ENCODE measurements at regions not wholly inside any gene's neighbourhood (a gene's known extent, or its start where the extent isn't known, plus 50 kb on each side); places are given as distances from the start of the nearest gene placed in this dataset.

GRCh38 chr19:27922970-27923369, 1290.0 kb downstream of the UQCRFS1 start:
- Histone ChIP-seq H3K4me1 (ENCODE audit: control insufficient read depth, low read depth, low read length) (no peaks in the 10 kb centered on the region), H2BK15ac (replicated peaks; ENCODE audit: low read depth) (no peak overlapping the region), H2AK5ac (ENCODE audit: low read length) (no peak overlapping the region)

GRCh38 chr19:27920774-27921173, 1292.2 kb downstream of the UQCRFS1 start:
- Histone ChIP-seq H4K5ac (ENCODE audit: low read length) (no peak overlapping the region), H2AK5ac (ENCODE audit: low read length) (no peak overlapping the region), H3K79me1 (ENCODE audit: low read length) (no peaks in the 10 kb centered on the region), H3K18ac (ENCODE audit: low read length) (no peak overlapping the region), H2BK5ac (ENCODE audit: low read length) (no peak overlapping the region), H3K4me1 (ENCODE audit: control insufficient read depth, low read depth, low read length) (no peaks in the 10 kb centered on the region), H3K23ac (ENCODE audit: low read length) (no peak overlapping the region), H3K4ac (ENCODE audit: low read depth, low read length) (no peak overlapping the region), H4K8ac (ENCODE audit: low read depth, low read length) (no peak overlapping the region), H3K9ac (ENCODE audit: low read length) (no peak overlapping the region), H3K4me3 (ENCODE audit: low read length) (no peak overlapping the region), H3K79me2 (ENCODE audit: control insufficient read depth, insufficient read depth, low read length) (no peaks in the 10 kb centered on the region), H3K27ac (ENCODE audit: low read depth, low read length) (no peak overlapping the region), H2BK120ac (ENCODE audit: low read depth, low read length) (no peak overlapping the region), H3K56ac (ENCODE audit: low read length) (no peak overlapping the region), H3K4me2 (ENCODE audit: low read length) (no peak overlapping the region), H3K36me3 (ENCODE audit: control insufficient read depth, insufficient read depth, low read length) (no peaks in the 10 kb centered on the region), H2BK15ac (replicated peaks; ENCODE audit: low read depth) (no peak overlapping the region), H3K27me3 (ENCODE audit: insufficient read depth, low read length, poor library complexity) (no peaks in the 10 kb centered on the region)
- no peak for DNase-seq
- no CpG with 5 or more reads among the region's 3 CpGs for WGBS (ENCODE audit: extremely low coverage, insufficient coverage, low lambda C conversion rate)

More at GRCh38 chr19:27922970-27923369, 1290.0 kb downstream of the UQCRFS1 start:
- Histone ChIP-seq H3K36me3 (ENCODE audit: control insufficient read depth, insufficient read depth, low read length) (no peaks in the 10 kb centered on the region), H3K4me2 (ENCODE audit: low read length) (no peak overlapping the region), H3K27ac (ENCODE audit: low read depth, low read length) (no peak overlapping the region), H3K23ac (ENCODE audit: low read length) (no peak overlapping the region), H3K9ac (ENCODE audit: low read length) (no peak overlapping the region), H3K27me3 (ENCODE audit: insufficient read depth, low read length, poor library complexity) (no peaks in the 10 kb centered on the region), H3K56ac (ENCODE audit: low read length) (no peak overlapping the region), H2BK5ac (ENCODE audit: low read length) (no peak overlapping the region), H3K4me3 (ENCODE audit: low read length) (no peak overlapping the region), H3K18ac (ENCODE audit: low read length) (no peak overlapping the region), H3K79me2 (ENCODE audit: control insufficient read depth, insufficient read depth, low read length) (no peaks in the 10 kb centered on the region), H3K79me1 (ENCODE audit: low read length) (no peaks in the 10 kb centered on the region), H4K5ac (ENCODE audit: low read length) (no peak overlapping the region), H3K4ac (ENCODE audit: low read depth, low read length) (no peak overlapping the region), H4K8ac (ENCODE audit: low read depth, low read length) (no peak overlapping the region), H2BK120ac (ENCODE audit: low read depth, low read length) (no peak overlapping the region)
- DNase-seq, result no peak
- no CpG with 5 or more reads among the region's 3 CpGs for WGBS (ENCODE audit: extremely low coverage, insufficient coverage, low lambda C conversion rate)

- no peak overlapping the region for H3K9ac ChIP-seq (ENCODE audit: low read length)
- H2BK120ac ChIP-seq (ENCODE audit: low read depth, low read length), result no peak overlapping the region
- H3K79me1 ChIP-seq (ENCODE audit: low read length), result no peaks in the 10 kb centered on the region
- no peaks in the 10 kb centered on the region for H3K4me1 ChIP-seq (ENCODE audit: control insufficient read depth, low read depth, low read length)
- no peak overlapping the region for H3K4ac ChIP-seq (ENCODE audit: low read depth, low read length)
- no peaks in the 10 kb centered on the region for H3K36me3 ChIP-seq (ENCODE audit: control insufficient read depth, insufficient read depth, low read length)
- H4K5ac ChIP-seq (ENCODE audit: low read length), result no peak overlapping the region
- H2BK5ac ChIP-seq (ENCODE audit: low read length), result no peak overlapping the region
- no peak overlapping the region for H3K56ac ChIP-seq (ENCODE audit: low read length)
- H3K4me2 ChIP-seq (ENCODE audit: low read length), result no peak overlapping the region
- no peak for DNase-seq
- H2AK5ac ChIP-seq (ENCODE audit: low read length), result no peak overlapping the region
- WGBS (ENCODE audit: extremely low coverage, insufficient coverage, low lambda C conversion rate), result no CpG with 5 or more reads among the region's 3 CpGs
- no peaks in the 10 kb centered on the region for H3K27me3 ChIP-seq (ENCODE audit: insufficient read depth, low read length, poor library complexity)
- H4K8ac ChIP-seq (ENCODE audit: low read depth, low read length), result no peak overlapping the region
- H3K18ac ChIP-seq (ENCODE audit: low read length), result no peak overlapping the region
- no peak overlapping the region for H3K27ac ChIP-seq (ENCODE audit: low read depth, low read length)
- H2BK15ac ChIP-seq (replicated peaks; ENCODE audit: low read depth), result no peak overlapping the region
- no peak overlapping the region for H3K4me3 ChIP-seq (ENCODE audit: low read length)
- H3K23ac ChIP-seq (ENCODE audit: low read length), result no peak overlapping the region
- no peaks in the 10 kb centered on the region for H3K79me2 ChIP-seq (ENCODE audit: control insufficient read depth, insufficient read depth, low read length)
These were observed 1294.1 kb downstream of the UQCRFS1 start for GRCh38 chr19:27918818-27919217.

- no peaks in the 10 kb centered on the region for H3K27me3 ChIP-seq (ENCODE audit: insufficient read depth, low read length, poor library complexity)
- H3K23ac ChIP-seq (ENCODE audit: low read length), result no peak overlapping the region
- no peak overlapping the region for H3K56ac ChIP-seq (ENCODE audit: low read length)
- H4K5ac ChIP-seq (ENCODE audit: low read length), result no peak overlapping the region
- H3K18ac ChIP-seq (ENCODE audit: low read length), result no peak overlapping the region
- no peak overlapping the region for H3K9ac ChIP-seq (ENCODE audit: low read length)
- H4K8ac ChIP-seq (ENCODE audit: low read depth, low read length), result no peak overlapping the region
- no peaks in the 10 kb centered on the region for H3K79me2 ChIP-seq (ENCODE audit: control insufficient read depth, insufficient read depth, low read length)
- H2BK15ac ChIP-seq (replicated peaks; ENCODE audit: low read depth), result no peak overlapping the region
- H3K36me3 ChIP-seq (ENCODE audit: control insufficient read depth, insufficient read depth, low read length), result no peaks in the 10 kb centered on the region
- H3K4me2 ChIP-seq (ENCODE audit: low read length), result no peak overlapping the region
- H2AK5ac ChIP-seq (ENCODE audit: low read length), result no peak overlapping the region
- H3K4me1 ChIP-seq (ENCODE audit: control insufficient read depth, low read depth, low read length), result no peaks in the 10 kb centered on the region
- no peak for DNase-seq
- no peaks in the 10 kb centered on the region for H3K79me1 ChIP-seq (ENCODE audit: low read length)
- no CpG with 5 or more reads among the region's 19 CpGs for WGBS (ENCODE audit: extremely low coverage, insufficient coverage, low lambda C conversion rate)
- H2BK5ac ChIP-seq (ENCODE audit: low read length), result no peak overlapping the region
- H2BK120ac ChIP-seq (ENCODE audit: low read depth, low read length), result no peak overlapping the region
- H3K4ac ChIP-seq (ENCODE audit: low read depth, low read length), result no peak overlapping the region
- H3K4me3 ChIP-seq (ENCODE audit: low read length), result no peak overlapping the region
- no peak overlapping the region for H3K27ac ChIP-seq (ENCODE audit: low read depth, low read length)
These were observed 1301.6 kb downstream of the UQCRFS1 start for GRCh38 chr19:27911122-27911898.

GRCh38 chr19:27909861-27910260, 1303.1 kb downstream of the UQCRFS1 start:
- Histone ChIP-seq H2BK120ac (ENCODE audit: low read depth, low read length) (no peak overlapping the region), H3K23ac (ENCODE audit: low read length) (no peak overlapping the region), H3K27me3 (ENCODE audit: insufficient read depth, low read length, poor library complexity) (no peaks in the 10 kb centered on the region), H3K4me1 (ENCODE audit: control insufficient read depth, low read depth, low read length) (no peaks in the 10 kb centered on the region), H2BK15ac (replicated peaks; ENCODE audit: low read depth) (no peak overlapping the region), H3K79me1 (ENCODE audit: low read length) (no peaks in the 10 kb centered on the region), H2AK5ac (ENCODE audit: low read length) (no peak overlapping the region), H3K4me3 (ENCODE audit: low read length) (no peak overlapping the region), H3K27ac (ENCODE audit: low read depth, low read length) (no peak overlapping the region), H3K4ac (ENCODE audit: low read depth, low read length) (no peak overlapping the region), H2BK5ac (ENCODE audit: low read length) (no peak overlapping the region), H3K56ac (ENCODE audit: low read length) (no peak overlapping the region), H3K18ac (ENCODE audit: low read length) (no peak overlapping the region), H3K9ac (ENCODE audit: low read length) (no peak overlapping the region), H3K4me2 (ENCODE audit: low read length) (no peak overlapping the region), H3K79me2 (ENCODE audit: control insufficient read depth, insufficient read depth, low read length) (no peaks in the 10 kb centered on the region), H3K36me3 (ENCODE audit: control insufficient read depth, insufficient read depth, low read length) (no peaks in the 10 kb centered on the region), H4K5ac (ENCODE audit: low read length) (no peak overlapping the region), H4K8ac (ENCODE audit: low read depth, low read length) (no peak overlapping the region)
- WGBS (ENCODE audit: extremely low coverage, insufficient coverage, low lambda C conversion rate), result no CpG with 5 or more reads among the region's 29 CpGs
- DNase-seq, result no peak

Data from mesendoderm (in vitro differentiated cells).